ENCODE measurements at regions not wholly inside any gene's neighbourhood (a gene's known extent, or its start where the extent isn't known, plus 50 kb on each side); places are given as distances from the start of the nearest gene placed in this dataset.

DNA sequence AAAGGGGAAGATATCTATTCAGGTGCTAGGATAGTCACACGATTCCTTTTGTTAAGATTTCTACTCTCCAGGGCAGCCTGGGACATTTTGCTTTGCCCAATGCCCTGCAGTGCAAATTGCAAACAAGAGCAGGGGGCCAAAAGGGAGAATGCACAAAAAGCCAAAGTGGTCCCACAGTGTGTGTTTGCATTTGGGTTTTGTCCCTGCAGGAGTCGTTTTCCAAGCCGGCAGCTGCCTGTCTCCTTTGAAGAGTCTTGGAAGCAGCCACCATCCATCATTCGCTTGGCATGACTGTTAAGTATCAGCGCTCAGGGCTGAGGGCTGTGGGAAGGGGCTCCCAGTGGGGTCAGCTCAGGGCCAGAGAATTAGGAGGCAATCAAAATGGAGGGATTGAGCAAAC, 184.7 kb downstream of the MIAT start:
- TF ChIP-seq, protein P1, sequence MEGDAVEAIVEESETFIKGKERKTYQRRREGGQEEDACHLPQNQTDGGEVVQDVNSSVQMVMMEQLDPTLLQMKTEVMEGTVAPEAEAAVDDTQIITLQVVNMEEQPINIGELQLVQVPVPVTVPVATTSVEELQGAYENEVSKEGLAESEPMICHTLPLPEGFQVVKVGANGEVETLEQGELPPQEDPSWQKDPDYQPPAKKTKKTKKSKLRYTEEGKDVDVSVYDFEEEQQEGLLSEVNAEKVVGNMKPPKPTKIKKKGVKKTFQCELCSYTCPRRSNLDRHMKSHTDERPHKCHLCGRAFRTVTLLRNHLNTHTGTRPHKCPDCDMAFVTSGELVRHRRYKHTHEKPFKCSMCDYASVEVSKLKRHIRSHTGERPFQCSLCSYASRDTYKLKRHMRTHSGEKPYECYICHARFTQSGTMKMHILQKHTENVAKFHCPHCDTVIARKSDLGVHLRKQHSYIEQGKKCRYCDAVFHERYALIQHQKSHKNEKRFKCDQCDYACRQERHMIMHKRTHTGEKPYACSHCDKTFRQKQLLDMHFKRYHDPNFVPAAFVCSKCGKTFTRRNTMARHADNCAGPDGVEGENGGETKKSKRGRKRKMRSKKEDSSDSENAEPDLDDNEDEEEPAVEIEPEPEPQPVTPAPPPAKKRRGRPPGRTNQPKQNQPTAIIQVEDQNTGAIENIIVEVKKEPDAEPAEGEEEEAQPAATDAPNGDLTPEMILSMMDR (conservative IDR thresholded peaks at IDR 0.05; ENCODE audit: low read depth, low read length): no peak
- DNase-seq (ENCODE audit: low read depth): no peak
- no peak overlapping the region for H3K4me3 ChIP-seq (ENCODE audit: low read length)

DNA sequence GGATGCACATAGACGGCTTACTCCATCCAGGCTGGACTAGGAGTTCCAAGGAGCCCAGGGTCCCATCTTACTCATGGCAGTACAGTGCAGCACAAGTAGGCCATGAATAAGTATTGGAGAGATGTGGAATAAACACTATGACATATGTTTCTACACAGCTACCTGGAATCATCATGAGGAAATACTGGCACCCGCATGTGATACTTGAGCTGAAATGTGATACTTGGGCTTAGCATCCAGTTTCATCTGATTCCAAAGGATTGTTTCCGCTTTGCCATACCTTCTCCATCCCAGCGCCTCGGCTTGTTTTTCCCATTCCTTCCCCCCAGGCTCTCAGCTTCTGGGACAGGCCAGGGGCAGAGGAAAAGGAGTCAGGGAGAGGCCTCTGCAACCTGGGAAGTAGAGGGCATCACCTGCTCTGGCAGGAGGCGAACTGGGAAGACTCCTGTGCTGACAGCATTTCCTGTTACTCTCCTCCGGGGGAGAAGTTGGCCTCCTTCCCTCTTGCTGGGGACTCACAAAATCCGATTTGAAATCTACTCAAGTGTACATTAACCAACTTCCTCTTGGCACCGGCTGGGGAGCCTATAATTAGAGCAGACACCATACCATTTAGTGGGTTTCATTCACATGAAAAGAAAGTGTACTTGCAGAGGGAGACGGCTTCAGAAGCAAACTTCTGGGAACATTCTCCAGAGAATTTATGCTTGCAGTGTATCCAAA, 187.8 kb downstream of the MIAT start:
- DNase-seq (ENCODE audit: low read depth): peak; percentile 58
- H3K4me3 ChIP-seq (ENCODE audit: low read length): no peak overlapping the region
- TF ChIP-seq, protein P1 (conservative IDR thresholded peaks at IDR 0.05; ENCODE audit: low read depth, low read length): no peak

DNA sequence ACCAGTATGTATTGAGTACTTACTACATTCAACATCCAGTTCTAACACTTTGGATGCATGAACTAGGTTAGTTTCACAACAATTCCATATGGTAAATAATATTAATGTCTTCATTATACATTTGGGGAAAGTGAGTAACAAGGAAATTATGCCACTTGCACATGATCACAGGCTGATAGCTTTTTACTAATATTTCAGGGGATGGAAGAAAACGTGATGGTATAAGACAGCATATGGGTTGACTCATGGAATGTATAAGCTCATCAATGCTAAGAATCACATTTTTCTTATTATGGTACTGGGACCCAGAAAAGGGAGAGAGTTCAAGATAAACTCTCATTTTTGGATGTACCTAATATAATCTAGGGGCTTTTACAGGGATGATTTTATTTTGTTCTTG, 188.7 kb downstream of the MIAT start:
- TF ChIP-seq, protein P1 (conservative IDR thresholded peaks at IDR 0.05; ENCODE audit: low read depth, low read length): no peak

DNA sequence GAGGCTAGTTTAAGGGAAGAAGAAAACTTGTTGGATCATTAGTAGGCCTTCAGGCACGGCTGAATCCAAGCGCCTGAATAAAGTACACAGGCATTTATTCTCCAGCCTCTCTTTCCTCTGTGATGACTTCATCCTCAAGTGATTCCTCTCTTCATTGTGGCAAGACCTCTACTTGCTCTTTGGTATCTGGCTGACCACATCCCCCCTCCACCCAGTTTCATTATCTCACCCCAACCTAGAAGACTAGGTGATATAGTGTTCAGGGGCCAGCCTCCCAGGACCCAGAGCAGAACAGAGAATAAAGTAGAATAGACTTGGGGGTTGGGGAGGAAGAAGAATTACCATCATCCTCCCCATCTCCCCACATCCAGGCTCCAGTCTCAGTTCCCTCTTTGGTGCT, 189.3 kb downstream of the MIAT start:
- no peak overlapping the region for H3K4me3 ChIP-seq (ENCODE audit: low read length)
- DNase-seq (ENCODE audit: low read depth): no peak
- TF ChIP-seq, protein P1 (conservative IDR thresholded peaks at IDR 0.05; ENCODE audit: low read depth, low read length): no peak

More for the DNA sequence above, 188.7 kb downstream of the MIAT start:
- H3K4me3 ChIP-seq (ENCODE audit: low read length): no peak overlapping the region
- DNase-seq (ENCODE audit: low read depth): no peak

DNA sequence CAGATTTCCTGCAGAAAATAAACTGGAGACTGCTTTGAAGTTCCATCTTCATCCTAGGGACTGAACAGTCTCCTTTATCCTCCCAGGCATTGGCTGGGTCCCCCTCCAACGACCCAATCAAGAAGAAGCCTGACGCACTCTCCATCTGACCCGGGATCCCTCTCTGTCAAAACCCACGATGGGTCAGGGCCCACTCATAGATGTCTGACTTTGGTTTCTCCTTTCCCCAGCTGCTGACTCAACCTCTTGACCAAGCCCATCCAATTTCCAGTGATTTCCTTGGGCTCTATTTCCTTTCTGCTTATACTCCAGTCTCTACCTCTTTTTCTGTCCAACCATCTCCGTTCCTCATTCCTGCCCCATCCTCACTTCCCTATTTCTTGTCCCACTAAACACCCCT, 189.7 kb downstream of the MIAT start:
- TF ChIP-seq, protein P1 (conservative IDR thresholded peaks at IDR 0.05; ENCODE audit: low read depth, low read length): no peak

DNA sequence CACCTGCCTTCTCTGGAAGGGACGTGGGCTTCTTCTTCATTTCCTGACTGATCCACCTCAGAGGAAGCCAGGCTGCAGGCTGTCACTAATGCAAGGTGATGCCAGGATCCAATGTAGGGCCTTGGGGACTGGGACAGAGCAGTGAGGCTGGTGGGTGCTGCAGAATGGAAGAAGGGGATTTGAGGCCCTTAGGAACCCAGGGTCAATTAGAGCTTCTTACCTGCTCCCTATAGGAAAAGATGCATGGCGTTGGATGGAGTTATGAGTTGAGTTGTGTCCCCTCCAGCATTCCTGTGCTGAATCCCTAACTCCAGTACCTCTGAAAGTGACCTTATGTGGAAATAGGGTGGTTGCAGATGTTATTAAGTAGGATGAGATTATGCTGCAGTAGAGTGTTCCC, 190.4 kb downstream of the MIAT start:
- H3K4me3 ChIP-seq (ENCODE audit: low read length): no peak overlapping the region
- no peak for DNase-seq (ENCODE audit: low read depth)
- TF ChIP-seq, protein P1 (conservative IDR thresholded peaks at IDR 0.05; ENCODE audit: low read depth, low read length): no peak

More for the DNA sequence above, 189.7 kb downstream of the MIAT start:
- DNase-seq (ENCODE audit: low read depth): no peak
- H3K4me3 ChIP-seq (ENCODE audit: low read length): no peak overlapping the region

DNA sequence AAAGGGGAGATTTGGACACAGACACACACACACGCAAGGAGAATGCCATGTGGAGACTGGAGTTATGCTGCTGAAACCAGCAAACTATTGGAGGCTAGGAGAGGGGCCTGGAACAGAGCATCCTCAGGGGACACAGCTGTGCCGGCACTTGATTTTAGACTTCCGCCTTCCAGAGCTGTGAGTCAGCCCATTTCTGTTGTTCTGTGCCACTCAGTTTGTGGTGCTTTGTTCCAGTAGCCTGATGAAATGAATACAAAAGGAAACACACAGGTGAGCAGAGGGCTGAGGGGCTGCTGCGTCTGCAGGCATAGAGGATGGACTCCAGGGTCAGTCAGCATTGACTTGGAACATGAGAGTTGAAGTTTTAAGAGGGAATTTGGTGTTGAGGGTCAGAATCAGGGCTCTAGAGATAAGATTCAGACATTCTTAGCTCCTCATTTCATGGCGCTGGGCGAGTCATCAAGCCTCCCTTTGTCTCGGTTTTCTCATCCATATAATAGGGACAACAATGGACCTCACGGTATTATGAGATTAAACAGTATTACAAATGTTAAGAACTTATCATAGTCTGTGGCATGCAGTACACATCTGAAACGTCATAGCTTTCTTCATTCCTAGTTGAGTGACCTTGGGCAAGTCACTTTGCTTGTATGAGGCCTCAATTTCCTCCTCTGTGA, 191.0 kb downstream of the MIAT start:
- peak; percentile 7 for DNase-seq (ENCODE audit: low read depth)
- no peak overlapping the region for H3K4me3 ChIP-seq (ENCODE audit: low read length)
- TF ChIP-seq, protein P1 (conservative IDR thresholded peaks at IDR 0.05; ENCODE audit: low read depth, low read length): no peak
